Endodermal cell (in vitro differentiated cells): ENCODE measurements at regions not wholly inside any gene's neighbourhood (a gene's known extent, or its start where the extent isn't known, plus 50 kb on each side); places are given as distances from the start of the nearest gene placed in this dataset.

ENCODE experiments used
- DNase-seq: peaks from one replicate; pipeline ENCODE4 v3.0.0-alpha.2; 2017
- H3K27ac ChIP-seq: 2 replicates; pipeline ENCODE4 v1.5.1; 2013; ENCODE audit warnings: mild to moderate bottlenecking, low read depth, low read length, moderate library complexity
- H3K27me3 ChIP-seq: 2 replicates; pipeline ENCODE4 v1.6.1; 2013; ENCODE audit warnings: mild to moderate bottlenecking, low read length, moderate library complexity; ENCODE audit not compliant: insufficient read depth, control insufficient read depth, poor library complexity, severe bottlenecking
- H3K36me3 ChIP-seq: 2 replicates; pipeline ENCODE4 v1.7.0; 2013; ENCODE audit warnings: mild to moderate bottlenecking, low read length, moderate library complexity; ENCODE audit not compliant: control insufficient read depth, insufficient read depth
- H3K4me1 ChIP-seq: one replicate; pipeline ENCODE4 v1.7.0; 2013; ENCODE audit warnings: low read length; ENCODE audit not compliant: control insufficient read depth, insufficient read depth
- H3K4me3 ChIP-seq: 2 replicates; pipeline ENCODE4 v1.5.1; 2013; ENCODE audit warnings: mild to moderate bottlenecking, low read length, moderate library complexity
- H3K9ac ChIP-seq: 2 replicates; pipeline ENCODE4 v1.6.1; 2013; ENCODE audit warnings: mild to moderate bottlenecking, low read length, moderate library complexity; ENCODE audit not compliant: poor library complexity, severe bottlenecking; ENCODE audit errors: extremely low read depth
- H3K9me3 ChIP-seq: 2 replicates; pipeline ENCODE4 v1.6.1; 2013; ENCODE audit warnings: mild to moderate bottlenecking, low read length, moderate library complexity; ENCODE audit not compliant: control insufficient read depth
- H3K27ac Mint-ChIP-seq: 2 replicates; pipeline ENCODE4 v1.8.0; 2020; ENCODE audit warnings: mixed read lengths
- H3K27me3 Mint-ChIP-seq: 2 replicates; pipeline ENCODE4 v1.8.0; 2021; ENCODE audit warnings: mild to moderate bottlenecking, mixed read lengths; ENCODE audit not compliant: insufficient read depth
- H3K36me3 Mint-ChIP-seq: 2 replicates; pipeline ENCODE4 v1.8.0; 2020; ENCODE audit warnings: low read depth, mixed read lengths
- H3K4me1 Mint-ChIP-seq: 2 replicates; pipeline ENCODE4 v1.8.0; 2020; ENCODE audit warnings: mixed read lengths
- H3K4me3 Mint-ChIP-seq: 2 replicates; pipeline ENCODE4 v1.8.0; 2020; ENCODE audit warnings: mild to moderate bottlenecking, moderate library complexity, mixed read lengths
- H3K9me3 Mint-ChIP-seq: 2 replicates; pipeline ENCODE4 v1.8.0; 2020; ENCODE audit warnings: mild to moderate bottlenecking, mixed read lengths
- TF ChIP-seq, protein P1 (sequence below): fragments of 200-600 bp; sonication (generic); conservative IDR thresholded peaks from 2 replicates; pipeline ENCODE4 v1.5.0; 2021; ENCODE audit warnings: antibody characterized with exemption, mild to moderate bottlenecking

DNA sequence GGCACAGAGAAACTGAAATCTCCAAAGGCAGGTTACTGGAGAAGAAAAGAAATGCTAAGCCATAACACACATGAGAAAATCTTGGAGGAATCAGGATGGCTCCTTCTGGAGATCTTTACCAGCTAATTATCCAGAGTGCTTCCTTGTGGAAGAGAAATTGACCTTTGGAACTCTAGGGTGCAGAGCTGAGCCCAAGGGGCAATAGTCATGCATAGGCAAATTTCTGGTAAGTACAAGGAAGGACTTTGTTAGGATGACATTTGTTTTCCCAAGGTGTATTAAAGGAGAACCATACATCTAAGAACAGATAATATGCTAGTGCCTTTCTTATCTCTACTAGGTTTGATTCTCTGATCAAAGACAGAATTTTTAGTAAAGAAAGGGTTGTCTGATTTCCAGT is 670.6 kb downstream of the DHX35 start:
- TF ChIP-seq, protein P1, sequence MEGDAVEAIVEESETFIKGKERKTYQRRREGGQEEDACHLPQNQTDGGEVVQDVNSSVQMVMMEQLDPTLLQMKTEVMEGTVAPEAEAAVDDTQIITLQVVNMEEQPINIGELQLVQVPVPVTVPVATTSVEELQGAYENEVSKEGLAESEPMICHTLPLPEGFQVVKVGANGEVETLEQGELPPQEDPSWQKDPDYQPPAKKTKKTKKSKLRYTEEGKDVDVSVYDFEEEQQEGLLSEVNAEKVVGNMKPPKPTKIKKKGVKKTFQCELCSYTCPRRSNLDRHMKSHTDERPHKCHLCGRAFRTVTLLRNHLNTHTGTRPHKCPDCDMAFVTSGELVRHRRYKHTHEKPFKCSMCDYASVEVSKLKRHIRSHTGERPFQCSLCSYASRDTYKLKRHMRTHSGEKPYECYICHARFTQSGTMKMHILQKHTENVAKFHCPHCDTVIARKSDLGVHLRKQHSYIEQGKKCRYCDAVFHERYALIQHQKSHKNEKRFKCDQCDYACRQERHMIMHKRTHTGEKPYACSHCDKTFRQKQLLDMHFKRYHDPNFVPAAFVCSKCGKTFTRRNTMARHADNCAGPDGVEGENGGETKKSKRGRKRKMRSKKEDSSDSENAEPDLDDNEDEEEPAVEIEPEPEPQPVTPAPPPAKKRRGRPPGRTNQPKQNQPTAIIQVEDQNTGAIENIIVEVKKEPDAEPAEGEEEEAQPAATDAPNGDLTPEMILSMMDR = no peak
- H3K4me3 Mint-ChIP-seq = no peak overlapping the region
- no peaks in the 10 kb centered on the region for H3K36me3 ChIP-seq
- no peak overlapping the region for H3K9ac ChIP-seq
- H3K9me3 Mint-ChIP-seq = no peaks in the 10 kb centered on the region
- no peaks in the 10 kb centered on the region for H3K4me1 ChIP-seq
- H3K4me3 ChIP-seq = no peak overlapping the region
- no peaks in the 10 kb centered on the region for H3K9me3 ChIP-seq
- no peaks in the 10 kb centered on the region for H3K36me3 Mint-ChIP-seq
- no peaks in the 10 kb centered on the region for H3K4me1 Mint-ChIP-seq
- no peaks in the 10 kb centered on the region for H3K27me3 Mint-ChIP-seq
- no peak overlapping the region for H3K27ac ChIP-seq
- H3K27me3 ChIP-seq = no peaks in the 10 kb centered on the region
- DNase-seq = no peak
- no peak overlapping the region for H3K27ac Mint-ChIP-seq

DNA sequence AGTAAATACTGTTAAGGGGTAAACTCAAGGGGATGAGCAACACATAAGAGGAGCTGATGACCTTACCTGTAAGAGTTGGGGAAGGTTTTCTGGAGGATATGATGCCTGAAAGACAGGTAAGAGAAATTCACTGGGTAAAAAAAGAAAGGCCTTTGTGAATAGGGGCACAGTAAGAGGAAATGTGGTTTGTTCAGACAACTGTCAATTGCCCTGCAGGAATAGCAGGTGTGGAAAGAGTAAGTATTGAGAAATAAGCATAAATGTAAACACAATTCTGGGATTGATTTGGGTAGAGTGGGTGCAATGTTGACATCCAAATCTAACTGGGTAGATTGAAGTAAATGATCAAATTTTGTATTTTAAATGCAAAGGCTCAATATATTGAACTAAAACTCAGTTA is 670.0 kb downstream of the DHX35 start:
- no peaks in the 10 kb centered on the region for H3K36me3 ChIP-seq
- TF ChIP-seq, protein P1 = no peak
- no peak overlapping the region for H3K9ac ChIP-seq
- Mint-ChIP-seq H3K4me3 (no peak overlapping the region), H3K27ac (no peak overlapping the region), H3K4me1 (no peaks in the 10 kb centered on the region), H3K36me3 (no peaks in the 10 kb centered on the region), H3K27me3 (no peaks in the 10 kb centered on the region), H3K9me3 (no peaks in the 10 kb centered on the region)
- DNase-seq = no peak
- H3K4me1 ChIP-seq = no peaks in the 10 kb centered on the region
- no peaks in the 10 kb centered on the region for H3K9me3 ChIP-seq
- H3K27me3 ChIP-seq = no peaks in the 10 kb centered on the region
- H3K4me3 ChIP-seq = no peak overlapping the region
- no peak overlapping the region for H3K27ac ChIP-seq

DNA sequence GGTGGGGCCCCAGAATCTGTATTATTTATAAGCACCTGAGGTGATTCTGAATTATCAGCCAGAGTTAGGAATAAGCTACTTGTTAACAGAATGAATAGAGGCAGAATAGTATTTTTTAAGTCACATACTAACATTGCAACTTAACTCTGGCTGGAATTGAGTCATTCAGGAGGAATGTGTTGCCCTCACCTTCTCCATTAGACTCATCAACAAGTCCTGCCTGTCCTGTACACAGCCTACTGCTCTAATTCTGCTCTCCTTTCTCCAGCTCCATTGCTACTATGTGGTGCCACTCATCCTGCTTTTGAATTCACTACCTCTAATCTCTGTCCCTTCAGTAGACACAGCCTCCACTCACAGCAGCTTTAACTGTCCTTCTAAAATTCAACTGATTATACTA is 669.4 kb downstream of the DHX35 start:
- Histone ChIP-seq H3K4me3 (no peak overlapping the region), H3K36me3 (no peaks in the 10 kb centered on the region), H3K4me1 (no peaks in the 10 kb centered on the region), H3K27me3 (no peaks in the 10 kb centered on the region), H3K9me3 (no peaks in the 10 kb centered on the region), H3K27ac (no peak overlapping the region), H3K9ac (no peak overlapping the region)
- Mint-ChIP-seq H3K4me1 (no peaks in the 10 kb centered on the region), H3K27me3 (no peaks in the 10 kb centered on the region), H3K27ac (no peak overlapping the region), H3K9me3 (no peaks in the 10 kb centered on the region), H3K4me3 (no peak overlapping the region), H3K36me3 (no peaks in the 10 kb centered on the region)
- DNase-seq = no peak
- TF ChIP-seq, protein P1 = no peak
